HG03342 (cell line): ENCODE measurements at regions not wholly inside any gene's neighbourhood (a gene's known extent, or its start where the extent isn't known, plus 50 kb on each side); places are given as distances from the start of the nearest gene placed in this dataset.

Experiments
- ATAC-seq: cut with Tn5 transposase; IDR thresholded peaks from one replicate; pipeline ENCODE4 v1.9.1; 2021; ENCODE audit warnings: mild to moderate bottlenecking, moderate library complexity; ENCODE audit not compliant: unreplicated experiment

DNA sequence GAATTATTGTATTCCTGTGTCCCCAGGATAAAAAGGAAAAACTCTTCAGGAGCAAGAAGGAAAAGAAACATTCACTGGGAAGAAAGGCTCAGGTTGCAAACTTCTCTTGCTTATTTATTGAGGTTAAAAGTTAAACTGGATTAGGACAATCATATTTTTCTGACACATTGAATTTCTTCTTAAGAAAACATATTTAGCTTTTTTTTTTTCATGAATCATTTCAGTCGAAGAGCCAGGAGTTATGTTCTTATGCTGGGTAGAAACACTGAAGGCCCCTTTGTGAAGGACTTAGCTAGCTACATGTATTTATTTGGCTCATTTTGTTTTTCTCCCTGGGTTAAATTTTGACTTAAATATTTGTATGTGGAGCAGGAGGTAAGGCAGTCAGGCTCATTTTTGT, 434.0 kb downstream of the KLF5 start:
- ATAC-seq: no peak

DNA sequence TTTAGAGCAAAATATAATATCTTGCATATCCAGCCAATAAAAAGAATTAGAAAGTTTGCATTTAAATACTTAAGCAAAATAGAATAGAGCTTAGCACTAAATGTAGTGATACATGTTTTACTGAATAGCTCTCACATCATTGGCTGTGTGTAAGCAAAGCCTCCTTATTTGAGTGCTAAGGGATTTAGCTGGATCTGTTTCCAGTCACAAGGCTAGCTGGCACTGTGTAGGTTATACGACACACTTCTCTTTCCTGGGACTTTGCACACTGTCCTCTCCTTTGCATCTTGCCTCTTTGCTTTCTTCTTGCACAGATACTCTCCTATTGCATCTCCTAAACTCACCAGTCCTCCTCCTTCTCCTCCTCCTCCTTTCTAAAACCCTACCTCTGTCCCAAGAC, 423.8 kb downstream of the KLF5 start:
- no peak for ATAC-seq

- ATAC-seq: no peak
Measured at GRCh38 chr13:73481886-73482445, 423.2 kb downstream of the KLF5 start.

- ATAC-seq: no peak
Measured at GRCh38 chr13:73480779-73481559, 422.2 kb downstream of the KLF5 start.

DNA sequence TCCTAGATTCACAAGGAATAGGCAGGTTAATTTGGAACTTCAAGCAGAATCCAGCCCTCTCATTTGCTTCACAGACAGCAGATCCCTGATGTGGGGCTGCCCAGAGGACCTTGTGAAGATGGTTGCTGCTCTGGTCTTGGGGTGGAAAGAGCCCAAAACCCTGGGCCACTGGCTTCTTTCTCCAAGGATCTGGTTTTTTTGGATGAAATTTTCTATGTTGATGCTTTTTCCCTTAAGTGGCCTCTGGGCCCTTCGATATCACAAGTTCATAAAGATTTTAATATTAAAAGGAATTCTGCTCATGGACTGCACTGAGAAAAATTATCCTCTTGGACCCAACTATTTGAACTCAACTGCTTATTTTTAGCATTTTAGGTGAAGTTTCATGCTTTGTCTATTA, 421.1 kb downstream of the KLF5 start:
- ATAC-seq: no peak

DNA sequence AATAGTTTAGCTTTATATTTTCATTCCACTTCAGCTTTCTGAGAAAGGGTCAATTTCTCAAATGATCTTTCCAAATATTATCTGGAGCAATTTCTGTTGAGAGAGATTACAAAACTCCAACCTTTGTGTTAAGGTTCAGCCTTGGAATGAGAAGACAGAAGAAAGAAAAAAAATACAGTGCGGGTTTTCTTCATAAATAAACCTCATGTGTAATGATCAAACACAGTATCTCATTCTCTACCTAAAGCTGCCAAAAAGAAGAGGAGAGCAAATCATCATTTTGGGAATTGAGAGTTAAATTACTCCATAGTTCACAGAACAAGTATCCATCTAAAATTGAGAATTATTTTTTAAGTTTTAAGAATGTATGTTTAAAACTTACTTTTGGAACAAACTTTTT, 420.5 kb downstream of the KLF5 start:
- ATAC-seq: no peak

- ATAC-seq: no peak
Measured at GRCh38 chr13:73477441-73477840, 418.6 kb downstream of the KLF5 start.

DNA sequence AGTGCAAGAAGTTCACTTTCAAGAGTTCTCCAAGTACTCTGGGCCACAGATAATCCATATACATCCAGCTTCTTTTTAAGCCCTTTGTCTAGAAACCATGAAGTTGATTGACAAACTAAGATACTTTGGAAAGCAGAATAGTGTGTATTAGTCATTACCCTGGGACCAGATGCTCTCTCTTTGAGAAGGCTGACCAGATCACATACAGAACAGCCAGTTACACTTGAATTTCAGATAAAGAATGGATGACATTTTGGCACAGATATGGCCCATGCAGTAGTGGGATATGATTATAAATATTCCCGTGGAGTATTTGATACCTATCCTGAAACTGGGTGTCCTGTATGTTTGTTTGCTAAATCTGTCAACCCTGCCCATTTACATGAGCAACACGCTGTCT, 414.2 kb downstream of the KLF5 start:
- no peak for ATAC-seq

- ATAC-seq: no peak
Measured at GRCh38 chr13:73467125-73467524, 408.3 kb downstream of the KLF5 start.

DNA sequence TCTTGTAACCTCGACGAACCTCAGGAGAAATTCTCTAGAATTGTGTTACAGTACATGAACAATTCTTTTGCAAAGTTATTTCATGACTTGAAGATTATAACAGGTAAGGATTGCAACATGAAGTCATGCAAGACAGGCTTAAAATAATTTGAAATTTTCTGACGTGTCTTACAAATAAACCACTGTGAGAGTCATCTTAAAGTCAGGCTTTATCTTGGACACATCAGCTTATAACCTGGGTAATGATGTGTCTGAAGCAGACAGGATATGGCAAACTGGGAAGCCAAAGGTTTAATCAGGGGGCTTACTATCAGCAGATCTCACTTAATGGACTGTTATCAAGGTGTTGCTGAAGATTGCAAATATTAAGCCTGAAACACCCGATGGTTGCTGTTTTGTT, 407.8 kb downstream of the KLF5 start:
- no peak for ATAC-seq

GRCh38 chr13:73465617-73465971, 406.8 kb downstream of the KLF5 start:
- ATAC-seq: no peak

- no peak for ATAC-seq
Measured at GRCh38 chr13:73464758-73465616, 406.2 kb downstream of the KLF5 start.

DNA sequence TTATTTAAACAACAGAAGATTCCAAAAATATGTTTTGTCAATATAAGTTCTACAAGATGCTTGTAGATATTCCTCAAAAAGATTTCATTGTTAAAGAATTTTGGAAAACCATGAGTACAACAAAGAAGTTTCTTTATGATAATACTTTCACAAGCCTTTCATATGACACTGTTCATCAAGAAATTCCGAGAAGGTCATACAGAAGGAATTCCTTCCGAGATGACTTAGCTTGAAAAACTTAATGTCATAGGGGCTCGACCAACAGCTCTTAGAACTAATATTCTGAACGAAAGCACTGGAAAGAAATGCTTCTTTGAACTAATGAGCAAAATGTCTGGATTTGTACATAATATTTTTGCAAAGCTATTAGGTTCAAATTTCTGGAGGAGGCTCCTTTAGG, 403.4 kb downstream of the KLF5 start:
- no peak for ATAC-seq

DNA sequence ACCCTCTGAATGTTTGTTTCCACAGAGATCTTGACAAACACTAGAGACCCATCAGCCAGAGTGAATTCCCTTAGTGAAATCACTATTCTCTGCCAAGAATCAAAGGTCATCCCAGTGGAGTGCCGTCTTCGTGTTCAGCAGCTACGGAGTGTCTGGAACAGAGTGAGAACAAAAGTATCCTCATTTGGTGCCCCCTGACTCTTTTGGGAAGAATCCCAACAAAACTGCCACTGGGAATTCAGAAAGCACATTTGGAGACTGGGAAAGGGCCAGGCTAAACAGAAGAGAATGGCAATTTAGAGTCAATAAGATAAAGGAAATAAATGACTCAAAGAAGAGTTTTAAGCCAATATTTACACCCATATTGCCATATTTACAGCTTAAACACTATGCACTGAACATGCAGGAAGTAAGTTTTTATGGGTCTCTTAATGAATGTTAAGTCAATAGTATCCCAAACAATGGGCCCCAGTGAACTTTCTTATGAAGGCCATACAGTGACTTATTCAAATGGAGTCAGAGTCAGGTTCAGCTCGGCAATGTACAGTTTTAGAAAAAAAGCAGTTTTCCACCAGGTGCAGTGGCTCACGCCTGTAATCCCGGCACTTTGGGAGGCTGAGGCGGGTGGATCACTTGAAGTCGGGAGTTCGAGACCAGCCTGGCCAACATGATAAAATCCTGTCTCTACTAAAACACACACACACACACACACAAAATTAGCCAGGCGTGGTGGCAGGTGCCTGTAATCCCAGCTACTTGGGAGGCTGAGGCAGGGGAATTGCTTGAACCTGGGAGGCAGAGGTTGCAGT, 392.6 kb downstream of the KLF5 start:
- no peak for ATAC-seq

DNA sequence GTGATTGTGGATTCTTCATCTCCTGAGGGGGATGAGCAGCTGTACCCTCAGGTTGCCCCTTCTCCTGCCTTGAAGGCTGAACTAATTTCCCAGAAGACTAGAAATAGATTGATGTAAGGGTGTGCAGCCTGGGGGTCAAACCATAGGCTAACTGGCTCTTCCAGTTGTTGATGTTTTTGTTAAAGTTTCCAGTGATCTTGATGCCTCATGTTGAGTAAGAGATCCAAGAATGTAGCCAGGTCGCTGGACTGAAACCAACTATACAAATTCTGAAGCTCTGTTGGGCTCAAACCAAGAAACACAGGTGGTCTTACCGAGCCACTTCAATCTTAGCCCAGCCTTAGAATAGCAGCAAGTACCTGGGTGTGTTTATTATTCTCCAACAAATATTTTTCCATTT, 391.8 kb downstream of the KLF5 start:
- ATAC-seq: no peak

DNA sequence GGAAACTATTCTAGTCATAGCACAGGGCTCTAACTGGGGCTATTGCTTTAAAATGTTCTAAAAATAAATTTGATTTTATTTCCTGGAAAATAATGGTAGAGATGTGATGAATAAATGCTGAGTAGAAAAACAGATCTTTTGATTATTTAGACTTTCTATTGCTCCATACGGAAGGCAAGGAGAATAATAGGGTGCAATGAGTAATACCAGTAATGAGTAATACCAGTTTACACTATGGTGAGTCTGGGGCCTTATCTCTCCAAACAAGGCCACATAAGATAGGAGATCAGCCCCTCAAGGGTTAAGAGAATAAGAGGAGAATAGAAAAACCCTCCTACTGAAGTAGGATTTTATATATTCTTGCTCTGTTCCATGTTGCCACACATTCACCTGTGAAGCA, 390.4 kb downstream of the KLF5 start:
- ATAC-seq: no peak

DNA sequence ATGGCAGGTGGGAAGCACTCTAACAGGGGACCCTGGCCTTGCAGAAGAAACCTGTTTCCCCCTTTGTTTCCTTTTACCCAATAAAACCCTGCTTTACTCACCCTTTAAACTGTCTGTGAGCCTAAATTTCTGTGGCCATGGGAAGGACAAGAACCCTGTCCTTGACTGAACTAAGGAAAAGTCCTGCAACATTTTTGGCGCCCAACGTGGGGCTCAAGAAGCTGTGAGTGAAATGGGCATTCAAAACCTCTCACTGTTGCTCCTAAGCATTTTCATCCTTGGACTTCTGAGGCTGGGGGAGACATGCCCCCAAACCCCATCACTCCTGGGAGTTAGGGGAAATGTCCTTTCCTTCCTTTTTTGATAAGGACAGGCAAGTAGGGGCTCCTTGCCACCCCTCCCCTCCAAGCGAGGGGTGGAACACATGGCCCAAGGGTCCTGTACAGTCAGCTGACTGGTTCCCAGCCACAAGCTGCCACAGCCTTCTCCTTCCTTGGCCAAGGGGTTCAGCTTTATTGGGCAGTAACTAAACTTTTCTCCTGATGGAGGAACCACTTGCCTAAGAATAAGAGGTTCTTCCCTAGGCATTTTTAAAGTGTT, 381.6 kb downstream of the KLF5 start:
- ATAC-seq: no peak

DNA sequence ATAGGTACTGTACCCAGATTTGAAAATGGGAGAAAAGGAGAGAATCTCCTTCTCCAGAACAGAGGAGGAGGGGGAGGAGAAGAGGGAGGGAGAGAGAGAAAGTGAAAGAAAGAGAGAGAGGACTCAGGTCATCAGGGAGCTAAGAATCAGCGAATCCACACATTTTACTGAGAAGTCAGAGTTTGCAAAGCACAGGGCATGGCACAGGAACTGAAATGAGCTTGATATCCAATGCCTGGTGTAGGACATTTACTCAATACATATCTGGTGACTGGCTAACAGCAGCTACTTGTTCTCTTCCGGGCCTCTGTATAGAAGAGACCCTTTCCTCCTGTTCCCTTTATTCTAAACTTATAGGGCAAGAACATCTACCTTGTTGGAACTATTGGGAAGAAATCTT, 375.1 kb downstream of the KLF5 start:
- no peak for ATAC-seq

DNA sequence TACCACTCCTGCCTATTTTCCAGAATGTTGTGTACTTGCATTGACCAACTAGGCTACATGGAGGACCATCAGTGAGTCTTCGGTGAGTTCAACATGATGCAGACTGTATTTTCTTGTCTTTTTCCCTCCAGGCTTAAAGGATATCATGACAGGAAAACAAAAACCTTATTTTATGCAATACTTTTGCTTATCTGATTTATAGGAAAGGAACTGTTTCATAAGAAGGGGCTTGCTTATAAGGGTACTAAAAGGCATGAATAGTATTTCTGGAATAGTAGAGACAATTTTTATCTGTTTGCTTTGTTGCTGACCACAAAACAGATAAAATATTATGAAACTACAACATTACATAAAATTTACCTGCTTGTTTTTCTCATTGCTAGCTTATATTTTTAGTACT, 374.7 kb downstream of the KLF5 start:
- ATAC-seq: no peak

DNA sequence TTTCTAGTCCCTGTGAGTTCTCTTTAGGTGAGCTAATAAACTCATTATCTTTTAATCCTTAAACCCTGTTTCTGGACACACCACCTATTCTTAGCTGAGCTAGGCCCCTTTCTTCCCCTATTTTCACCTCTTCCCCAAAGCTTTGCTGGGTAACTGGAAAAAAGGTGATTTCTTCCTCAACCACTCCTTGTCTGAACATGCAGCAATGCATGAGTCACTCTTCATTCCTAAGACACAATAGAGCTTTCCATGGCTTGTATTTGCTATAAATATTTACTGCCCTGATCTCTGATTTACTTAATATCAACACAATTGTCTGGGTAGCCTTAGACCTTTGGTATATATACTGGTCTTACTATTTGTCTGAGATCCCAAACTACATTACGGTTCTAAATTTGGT, 370.9 kb downstream of the KLF5 start:
- no peak for ATAC-seq

GRCh38 chr13:73428706-73429105, 369.9 kb downstream of the KLF5 start:
- no peak for ATAC-seq
